K562 (cell line): ENCODE measurements at regions not wholly inside any gene's neighbourhood (a gene's known extent, or its start where the extent isn't known, plus 50 kb on each side); places are given as distances from the start of the nearest gene placed in this dataset.

ENCODE experiments used
- COPS2 ChIP-seq: fragments of 450-650 bp; conservative IDR thresholded peaks from 2 replicates; pipeline ENCODE4 v1.6.1; 2016; ENCODE audit warnings: mild to moderate bottlenecking, moderate library complexity
- CREBBP ChIP-seq: IDR thresholded peaks from one replicate; pipeline ENCODE4 v1.6.1; 2012; ENCODE audit warnings: low read depth, mild to moderate bottlenecking, control low read depth, inconsistent platforms, low read length
- FIP1L1 ChIP-seq: fragments of 200-400 bp; formaldehyde crosslinking; IDR thresholded peaks from 2 replicates; pipeline ENCODE4 v1.6.1; 2018; ENCODE audit warnings: mild to moderate bottlenecking, low read depth, low read length; ENCODE audit not compliant: poor library complexity, severe bottlenecking
- FOXJ2 ChIP-seq: fragments of 200-800 bp; sonication (Bioruptor generic); IDR thresholded peaks from 2 replicates; pipeline ENCODE4 v1.6.1; 2016; ENCODE audit warnings: missing genetic modification characterization, missing compliant biosample characterization
- HNRNPH1 ChIP-seq: fragments of 200-400 bp; formaldehyde crosslinking; optimal IDR thresholded peaks from 2 replicates; pipeline ENCODE3; 2017; ENCODE audit warnings: low read depth, mild to moderate bottlenecking, low read length, moderate library complexity
- HNRNPK ChIP-seq: fragments of 200-400 bp; formaldehyde crosslinking; IDR thresholded peaks from one replicate; pipeline ENCODE4 v1.6.1; 2018; ENCODE audit warnings: mild to moderate bottlenecking, low read depth, low read length; ENCODE audit not compliant: poor library complexity, severe bottlenecking
- IFI16 ChIP-seq: fragments of 250-450 bp; sonication (Bioruptor Pico); IDR thresholded peaks from 2 replicates; pipeline ENCODE4 v2.1.2; 2022; ENCODE audit warnings: mild to moderate bottlenecking, inconsistent platforms
- NEUROD1 ChIP-seq: fragments of 150-350 bp; IDR thresholded peaks from 2 replicates; pipeline ENCODE4 v1.6.1; 2014; ENCODE audit warnings: borderline replicate concordance, low read length, low read depth; ENCODE audit not compliant: partially characterized antibody
- PTRF ChIP-seq: fragments of 450-650 bp; IDR thresholded peaks from 2 replicates; pipeline ENCODE4 v1.6.1; 2016; ENCODE audit warnings: mild to moderate bottlenecking, missing genetic modification characterization, missing compliant biosample characterization
- PYGO2 ChIP-seq: fragments of 450-650 bp; IDR thresholded peaks from 2 replicates; pipeline ENCODE4 v1.6.1; 2016; ENCODE audit warnings: mild to moderate bottlenecking, missing genetic modification characterization, moderate library complexity, missing compliant biosample characterization
- RHOXF2B ChIP-seq: fragments of 250-450 bp; sonication (Bioruptor Pico); conservative IDR thresholded peaks from 2 replicates; pipeline ENCODE4 v1.5.1; 2021
- RNF2 ChIP-seq: sonication (generic); IDR thresholded peaks from 2 replicates; pipeline ENCODE4 v1.6.1; 2016
- TRIM24 ChIP-seq, 2 experiments: fragments of 450-650 bp; IDR thresholded peaks; 2 replicates each; pipeline ENCODE4 v1.6.1; 2016
- ZNF197 ChIP-seq: fragments of 200-800 bp; sonication (Bioruptor generic); IDR thresholded peaks from 2 replicates; pipeline ENCODE4 v1.6.1; 2016; ENCODE audit warnings: low read depth, missing genetic modification characterization, missing compliant biosample characterization
- ZNF232 ChIP-seq: sonication (generic); formaldehyde crosslinking; IDR thresholded peaks from 2 replicates; pipeline ENCODE4 v1.8.0; 2022; ENCODE audit warnings: mild to moderate bottlenecking, missing genetic modification reagents
- TF ChIP-seq, protein P1 (sequence below): fragments of 200-800 bp; sonication (Bioruptor generic); IDR thresholded peaks from 2 replicates; pipeline ENCODE4 v1.6.1; 2017; ENCODE audit warnings: missing genetic modification characterization, missing compliant biosample characterization
- TF ChIP-seq, protein P2 (sequence below): fragments of 450-650 bp; formaldehyde crosslinking; IDR thresholded peaks from 2 replicates; pipeline ENCODE4 v1.4.0; 2022; ENCODE audit warnings: missing genetic modification characterization
- TF ChIP-seq, protein P3 (sequence below): fragments of 250-450 bp; sonication (Bioruptor Pico); IDR thresholded peaks from 2 replicates; pipeline ENCODE4 v1.5.0; 2021; ENCODE audit warnings: mild to moderate bottlenecking, borderline replicate concordance
- TF ChIP-seq, protein P4 (sequence below), 3 experiments: fragments of 200-800 bp in 1 of 3; fragments of 250-450 bp in 1 of 3; fragments of 450-650 bp in 1 of 3; sonication (Bioruptor Pico) in 1 of 3; sonication (Bioruptor generic) in 1 of 3; formaldehyde crosslinking in 1 of 3; IDR thresholded peaks; 2 replicates each; pipeline versions ENCODE4 v1.6.1 to v1.8.0; 2016 to 2022; ENCODE audit warnings: mild to moderate bottlenecking in 2 of 3, missing genetic modification characterization in 2 of 3, missing compliant biosample characterization in 1 of 3, moderate library complexity in 1 of 3

DNA sequence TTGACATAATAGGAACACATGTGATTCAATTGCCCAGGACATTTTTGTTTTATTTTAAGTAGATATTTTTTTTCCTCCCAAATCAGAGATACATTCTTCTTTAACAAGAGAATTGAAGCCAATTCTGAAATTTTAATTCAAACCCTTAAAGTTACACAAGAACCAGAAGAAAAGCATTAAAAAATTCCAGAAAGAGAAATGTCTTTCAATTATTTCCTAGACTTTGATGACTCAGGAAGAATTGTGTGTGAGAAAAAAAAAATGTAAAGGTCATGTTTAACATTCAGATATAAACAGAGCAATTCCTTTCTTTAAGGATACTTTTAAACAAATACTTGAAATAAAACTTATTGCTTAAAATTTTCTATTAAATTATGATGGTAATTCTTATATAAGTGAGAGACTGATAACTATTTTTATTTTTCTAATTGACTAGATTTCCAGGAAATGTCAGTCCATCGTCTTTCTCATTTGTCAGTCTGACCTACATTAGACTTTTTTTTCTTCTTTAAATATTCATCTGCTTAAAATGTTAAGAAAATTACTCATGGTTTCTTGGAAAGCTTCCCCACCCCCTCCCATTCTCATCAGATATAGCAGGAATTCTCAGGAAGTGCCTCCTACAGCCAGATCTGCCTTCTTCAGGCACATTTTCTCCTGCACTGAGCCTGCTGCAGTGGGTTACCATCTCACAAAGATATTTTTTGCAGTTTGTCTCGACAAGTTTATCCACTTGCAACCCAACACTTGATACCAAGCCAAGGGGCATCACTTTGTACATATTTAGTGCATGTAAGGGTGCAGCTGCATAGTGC is 261.8 kb upstream of the CBLB start (continued):
- TF ChIP-seq, protein P1, sequence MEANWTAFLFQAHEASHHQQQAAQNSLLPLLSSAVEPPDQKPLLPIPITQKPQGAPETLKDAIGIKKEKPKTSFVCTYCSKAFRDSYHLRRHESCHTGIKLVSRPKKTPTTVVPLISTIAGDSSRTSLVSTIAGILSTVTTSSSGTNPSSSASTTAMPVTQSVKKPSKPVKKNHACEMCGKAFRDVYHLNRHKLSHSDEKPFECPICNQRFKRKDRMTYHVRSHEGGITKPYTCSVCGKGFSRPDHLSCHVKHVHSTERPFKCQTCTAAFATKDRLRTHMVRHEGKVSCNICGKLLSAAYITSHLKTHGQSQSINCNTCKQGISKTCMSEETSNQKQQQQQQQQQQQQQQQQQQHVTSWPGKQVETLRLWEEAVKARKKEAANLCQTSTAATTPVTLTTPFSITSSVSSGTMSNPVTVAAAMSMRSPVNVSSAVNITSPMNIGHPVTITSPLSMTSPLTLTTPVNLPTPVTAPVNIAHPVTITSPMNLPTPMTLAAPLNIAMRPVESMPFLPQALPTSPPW (CRISPR knock-in tag), result no peak
- TF ChIP-seq, protein P2, sequence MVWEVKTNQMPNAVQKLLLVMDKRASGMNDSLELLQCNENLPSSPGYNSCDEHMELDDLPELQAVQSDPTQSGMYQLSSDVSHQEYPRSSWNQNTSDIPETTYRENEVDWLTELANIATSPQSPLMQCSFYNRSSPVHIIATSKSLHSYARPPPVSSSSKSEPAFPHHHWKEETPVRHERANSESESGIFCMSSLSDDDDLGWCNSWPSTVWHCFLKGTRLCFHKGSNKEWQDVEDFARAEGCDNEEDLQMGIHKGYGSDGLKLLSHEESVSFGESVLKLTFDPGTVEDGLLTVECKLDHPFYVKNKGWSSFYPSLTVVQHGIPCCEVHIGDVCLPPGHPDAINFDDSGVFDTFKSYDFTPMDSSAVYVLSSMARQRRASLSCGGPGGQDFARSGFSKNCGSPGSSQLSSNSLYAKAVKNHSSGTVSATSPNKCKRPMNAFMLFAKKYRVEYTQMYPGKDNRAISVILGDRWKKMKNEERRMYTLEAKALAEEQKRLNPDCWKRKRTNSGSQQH, result no peak
- TF ChIP-seq PTRF (no peak), TRIM24 (IDR thresholded peaks at IDR 0.05) (peak in 1 of 2 experiments; percentile 13; a peak in 1 of 4 replicates), IFI16 (CRISPR knock-in tag) (no peak), COPS2 (no peak), CREBBP (no peak), HNRNPH1 (no peak), FIP1L1 (no peak), ZNF232 (no peak), RNF2 (no peak), RHOXF2B (CRISPR knock-in tag) (no peak), NEUROD1 (no peak), ZNF197 (CRISPR knock-in tag) (no peak), HNRNPK (no peak), FOXJ2 (tag) (no peak), PYGO2 (tag) (no peak)
- TF ChIP-seq, protein P3, sequence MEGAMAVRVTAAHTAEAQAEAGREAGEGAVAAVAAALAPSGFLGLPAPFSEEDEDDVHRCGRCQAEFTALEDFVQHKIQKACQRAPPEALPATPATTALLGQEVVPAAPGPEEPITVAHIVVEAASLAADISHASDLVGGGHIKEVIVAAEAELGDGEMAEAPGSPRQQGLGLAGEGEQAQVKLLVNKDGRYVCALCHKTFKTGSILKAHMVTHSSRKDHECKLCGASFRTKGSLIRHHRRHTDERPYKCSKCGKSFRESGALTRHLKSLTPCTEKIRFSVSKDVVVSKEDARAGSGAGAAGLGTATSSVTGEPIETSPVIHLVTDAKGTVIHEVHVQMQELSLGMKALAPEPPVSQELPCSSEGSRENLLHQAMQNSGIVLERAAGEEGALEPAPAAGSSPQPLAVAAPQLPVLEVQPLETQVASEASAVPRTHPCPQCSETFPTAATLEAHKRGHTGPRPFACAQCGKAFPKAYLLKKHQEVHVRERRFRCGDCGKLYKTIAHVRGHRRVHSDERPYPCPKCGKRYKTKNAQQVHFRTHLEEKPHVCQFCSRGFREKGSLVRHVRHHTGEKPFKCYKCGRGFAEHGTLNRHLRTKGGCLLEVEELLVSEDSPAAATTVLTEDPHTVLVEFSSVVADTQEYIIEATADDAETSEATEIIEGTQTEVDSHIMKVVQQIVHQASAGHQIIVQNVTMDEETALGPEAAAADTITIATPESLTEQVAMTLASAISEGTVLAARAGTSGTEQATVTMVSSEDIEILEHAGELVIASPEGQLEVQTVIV, result no peak
- TF ChIP-seq, protein P4, sequence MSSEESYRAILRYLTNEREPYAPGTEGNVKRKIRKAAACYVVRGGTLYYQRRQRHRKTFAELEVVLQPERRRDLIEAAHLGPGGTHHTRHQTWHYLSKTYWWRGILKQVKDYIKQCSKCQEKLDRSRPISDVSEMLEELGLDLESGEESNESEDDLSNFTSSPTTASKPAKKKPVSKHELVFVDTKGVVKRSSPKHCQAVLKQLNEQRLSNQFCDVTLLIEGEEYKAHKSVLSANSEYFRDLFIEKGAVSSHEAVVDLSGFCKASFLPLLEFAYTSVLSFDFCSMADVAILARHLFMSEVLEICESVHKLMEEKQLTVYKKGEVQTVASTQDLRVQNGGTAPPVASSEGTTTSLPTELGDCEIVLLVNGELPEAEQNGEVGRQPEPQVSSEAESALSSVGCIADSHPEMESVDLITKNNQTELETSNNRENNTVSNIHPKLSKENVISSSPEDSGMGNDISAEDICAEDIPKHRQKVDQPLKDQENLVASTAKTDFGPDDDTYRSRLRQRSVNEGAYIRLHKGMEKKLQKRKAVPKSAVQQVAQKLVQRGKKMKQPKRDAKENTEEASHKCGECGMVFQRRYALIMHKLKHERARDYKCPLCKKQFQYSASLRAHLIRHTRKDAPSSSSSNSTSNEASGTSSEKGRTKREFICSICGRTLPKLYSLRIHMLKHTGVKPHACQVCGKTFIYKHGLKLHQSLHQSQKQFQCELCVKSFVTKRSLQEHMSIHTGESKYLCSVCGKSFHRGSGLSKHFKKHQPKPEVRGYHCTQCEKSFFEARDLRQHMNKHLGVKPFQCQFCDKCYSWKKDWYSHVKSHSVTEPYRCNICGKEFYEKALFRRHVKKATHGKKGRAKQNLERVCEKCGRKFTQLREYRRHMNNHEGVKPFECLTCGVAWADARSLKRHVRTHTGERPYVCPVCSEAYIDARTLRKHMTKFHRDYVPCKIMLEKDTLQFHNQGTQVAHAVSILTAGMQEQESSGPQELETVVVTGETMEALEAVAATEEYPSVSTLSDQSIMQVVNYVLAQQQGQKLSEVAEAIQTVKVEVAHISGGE (CRISPR knock-in tag; IDR thresholded peaks at IDR 0.05), result no peak
